ENCODE measurements at regions not wholly inside any gene's neighbourhood (a gene's known extent, or its start where the extent isn't known, plus 50 kb on each side); places are given as distances from the start of the nearest gene placed in this dataset.

- TF ChIP-seq POLR2AphosphoS5 (IDR thresholded peaks at IDR 0.05; ENCODE audit: low read depth, low read length) (no peak), REST (IDR thresholded peaks at IDR 0.05; ENCODE audit: insufficient read depth in 1 of 2, low read depth in 2 of 2, low read length in 2 of 2) (no peak), TAF1 (IDR thresholded peaks at IDR 0.05; ENCODE audit: borderline replicate concordance, insufficient read depth, low read length) (no peak), SIN3A (IDR thresholded peaks at IDR 0.05; ENCODE audit: borderline replicate concordance, insufficient read depth, low read length) (no peak), FOXP2 (optimal IDR thresholded peaks at IDR 0.05; ENCODE audit: borderline replicate concordance, extremely low read depth, extremely low read length, insufficient read depth) (no peak)
Measured at GRCh38 chr10:3362394-3362793, 189.8 kb upstream of the PITRM1 start.

GRCh38 chr10:3361640-3362039 lies 189.1 kb upstream of the PITRM1 start:
- TF ChIP-seq FOXP2 (optimal IDR thresholded peaks at IDR 0.05; ENCODE audit: borderline replicate concordance, extremely low read depth, extremely low read length, insufficient read depth) (no peak), POLR2AphosphoS5 (IDR thresholded peaks at IDR 0.05; ENCODE audit: low read depth, low read length) (no peak), REST (IDR thresholded peaks at IDR 0.05; ENCODE audit: insufficient read depth in 1 of 2, low read depth in 2 of 2, low read length in 2 of 2) (no peak), TAF1 (IDR thresholded peaks at IDR 0.05; ENCODE audit: borderline replicate concordance, insufficient read depth, low read length) (no peak)

GRCh38 chr10:3357737-3358136 lies 185.2 kb upstream of the PITRM1 start:
- no peak for TF ChIP-seq SIN3A (IDR thresholded peaks at IDR 0.05; ENCODE audit: borderline replicate concordance, insufficient read depth, low read length)
- TF ChIP-seq FOXP2 (optimal IDR thresholded peaks at IDR 0.05; ENCODE audit: borderline replicate concordance, extremely low read depth, extremely low read length, insufficient read depth): no peak
- no peak for TF ChIP-seq TAF1 (IDR thresholded peaks at IDR 0.05; ENCODE audit: borderline replicate concordance, insufficient read depth, low read length)
- no peak for TF ChIP-seq POLR2AphosphoS5 (IDR thresholded peaks at IDR 0.05; ENCODE audit: low read depth, low read length)
- TF ChIP-seq REST (IDR thresholded peaks at IDR 0.05; ENCODE audit: insufficient read depth in 1 of 2, low read depth in 2 of 2, low read length in 2 of 2): no peak

- TF ChIP-seq POLR2AphosphoS5 (IDR thresholded peaks at IDR 0.05; ENCODE audit: low read depth, low read length): no peak
- TF ChIP-seq TAF1 (IDR thresholded peaks at IDR 0.05; ENCODE audit: borderline replicate concordance, insufficient read depth, low read length): no peak
- no peak for TF ChIP-seq REST (IDR thresholded peaks at IDR 0.05; ENCODE audit: insufficient read depth in 1 of 2, low read depth in 2 of 2, low read length in 2 of 2)
- TF ChIP-seq SIN3A (IDR thresholded peaks at IDR 0.05; ENCODE audit: borderline replicate concordance, insufficient read depth, low read length): no peak
- TF ChIP-seq FOXP2 (optimal IDR thresholded peaks at IDR 0.05; ENCODE audit: borderline replicate concordance, extremely low read depth, extremely low read length, insufficient read depth): no peak
Measured at GRCh38 chr10:3355536-3355935, 183.0 kb upstream of the PITRM1 start.
